ENCODE measurements at regions not wholly inside any gene's neighbourhood (a gene's known extent, or its start where the extent isn't known, plus 50 kb on each side); places are given as distances from the start of the nearest gene placed in this dataset.
"Not testable (repeated sequence)": the region's sequence is repeated elsewhere in the genome, so short reads cannot be mapped to it uniquely, and the experiment has no call there.

DNA sequence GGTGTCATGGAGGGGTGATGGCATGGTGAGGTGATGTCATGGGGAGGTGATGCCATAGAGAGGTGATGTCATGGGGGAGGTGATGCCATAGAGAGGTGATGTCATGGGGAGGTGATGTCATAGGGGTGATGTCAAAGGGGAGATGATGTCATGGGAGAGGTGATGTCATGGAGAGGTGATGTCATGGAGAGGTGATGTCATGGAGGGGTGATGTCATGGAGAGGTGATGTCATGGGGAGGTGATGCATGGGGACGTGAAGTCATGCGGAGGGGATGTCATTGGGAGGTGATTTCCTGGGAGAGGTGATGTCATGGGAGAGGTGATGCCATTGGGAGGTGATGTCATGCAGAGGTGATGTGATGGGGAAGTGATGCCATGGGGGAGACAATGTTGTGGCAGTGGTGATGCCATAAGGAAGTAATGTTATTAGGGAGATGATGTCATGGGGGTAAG, 92.1 kb upstream of the C1orf174 start:
- DNase-seq (ENCODE audit: low read depth in 3 of 3) = peak in 1 of 3 experiments; percentile 4

GRCh38 chr1:3992746-3993145, 92.7 kb upstream of the C1orf174 start:
- no peak for DNase-seq (ENCODE audit: low read depth in 3 of 3)

GRCh38 chr1:3993619-3994375, 93.7 kb upstream of the C1orf174 start:
- DNase-seq (ENCODE audit: low read depth in 3 of 3) = no peak

DNA sequence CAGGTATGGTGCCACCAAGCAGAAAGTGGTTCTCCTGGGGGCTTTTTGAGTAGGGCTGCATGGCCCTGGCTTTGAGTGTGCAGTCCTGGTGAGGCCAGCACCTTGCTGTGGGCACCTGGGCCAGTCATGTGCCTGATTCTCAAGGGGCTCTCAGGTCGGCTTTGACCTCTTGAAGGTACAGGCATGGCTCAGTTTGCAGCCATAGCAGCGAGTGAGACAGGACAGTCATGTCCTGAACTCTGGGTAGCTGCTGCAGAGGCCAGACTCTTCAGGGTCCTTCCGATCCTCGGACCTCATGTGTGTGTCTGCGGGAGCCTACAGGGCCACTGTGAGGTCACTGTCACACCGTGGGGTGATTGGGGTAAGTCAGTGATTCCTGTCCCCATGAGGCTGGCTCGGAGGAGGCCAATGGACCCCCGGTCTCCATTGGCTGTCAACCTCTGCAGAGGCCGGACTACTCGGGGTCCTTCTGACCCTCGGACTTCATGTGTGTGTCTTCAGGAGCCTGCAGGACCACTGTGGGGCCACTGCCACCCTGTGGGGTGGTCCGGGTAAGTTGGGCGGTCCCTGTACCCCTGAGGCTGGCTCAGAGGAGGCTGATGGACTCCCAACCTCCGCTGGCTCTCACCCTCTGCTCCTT, 95.2 kb upstream of the C1orf174 start:
- no peak for DNase-seq (ENCODE audit: low read depth in 3 of 3)

DNA sequence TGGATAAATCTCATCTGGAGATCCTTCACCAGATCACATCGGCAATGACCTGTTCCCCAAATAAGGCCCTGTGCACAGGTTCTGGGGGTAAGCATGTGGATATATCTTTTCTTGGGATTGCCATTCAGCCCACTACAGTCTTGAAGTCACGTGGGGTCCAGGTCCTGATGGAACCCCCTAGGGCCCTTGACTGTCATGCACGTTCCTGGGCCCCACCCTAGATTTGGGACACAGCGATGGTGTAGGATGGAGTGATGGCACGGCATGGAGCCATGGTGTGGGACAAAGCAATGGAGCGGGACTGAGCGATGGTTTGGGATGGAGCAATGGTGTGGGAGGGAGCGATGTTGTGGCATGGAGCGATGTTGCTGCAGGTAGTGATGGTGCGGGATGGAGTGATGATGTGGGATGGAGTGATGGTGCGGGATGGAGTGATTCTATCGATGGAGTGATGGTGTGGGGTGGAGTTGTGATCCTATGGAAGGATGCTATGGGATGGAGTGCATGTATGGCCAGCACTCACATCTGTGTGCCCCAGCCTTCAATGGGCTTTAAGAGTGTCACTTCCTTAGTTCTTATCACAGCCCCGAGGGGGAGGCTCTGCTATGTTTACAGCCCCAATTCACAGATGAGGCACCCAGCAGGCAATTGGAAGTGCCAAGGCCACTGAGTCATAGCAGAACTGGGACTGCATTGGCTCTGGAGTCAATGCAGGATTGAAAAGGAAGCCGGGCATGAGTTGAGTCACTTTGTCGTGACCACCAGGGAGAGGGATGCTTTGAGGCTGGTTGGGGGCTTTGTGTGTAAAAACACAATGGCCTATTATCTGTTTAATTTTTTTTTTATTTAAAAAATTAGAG, 97.0 kb upstream of the C1orf174 start:
- DNase-seq (ENCODE audit: low read depth in 3 of 3) = no peak

GRCh38 chr1:3998086-3998485, 98.0 kb upstream of the C1orf174 start:
- DNase-seq (ENCODE audit: low read depth in 3 of 3) = no peak

- not testable (repeated sequence) for DNase-seq (ENCODE audit: low read depth in 3 of 3)
Observed at GRCh38 chr1:3999514-3999913, 99.4 kb upstream of the C1orf174 start.

GRCh38 chr1:3999941-4000735, 100.1 kb upstream of the C1orf174 start:
- no peak for DNase-seq (ENCODE audit: low read depth in 3 of 3)

DNA sequence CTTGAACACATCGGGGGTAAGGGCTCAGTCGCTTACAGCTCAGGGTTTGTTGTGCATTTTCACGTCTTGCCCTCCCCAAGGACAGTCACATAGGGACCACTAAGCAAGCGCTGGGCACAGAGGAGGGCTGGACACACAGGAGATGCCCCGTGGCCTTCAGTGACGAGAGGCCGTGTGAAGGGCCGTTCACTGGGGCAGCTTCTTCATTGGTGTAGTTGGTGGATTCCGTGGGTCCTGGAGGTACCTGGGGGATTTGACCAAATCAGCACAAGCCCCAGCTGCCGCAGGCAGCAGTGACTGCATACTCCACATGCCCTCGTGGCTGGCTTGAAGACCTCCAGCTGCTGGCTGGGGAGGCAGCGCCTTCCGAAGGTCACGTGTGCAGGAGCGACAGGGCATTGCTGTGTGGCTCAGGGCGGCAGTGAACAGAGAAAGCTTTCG, 100.8 kb upstream of the C1orf174 start:
- DNase-seq (ENCODE audit: low read depth in 3 of 3) = no peak

DNA sequence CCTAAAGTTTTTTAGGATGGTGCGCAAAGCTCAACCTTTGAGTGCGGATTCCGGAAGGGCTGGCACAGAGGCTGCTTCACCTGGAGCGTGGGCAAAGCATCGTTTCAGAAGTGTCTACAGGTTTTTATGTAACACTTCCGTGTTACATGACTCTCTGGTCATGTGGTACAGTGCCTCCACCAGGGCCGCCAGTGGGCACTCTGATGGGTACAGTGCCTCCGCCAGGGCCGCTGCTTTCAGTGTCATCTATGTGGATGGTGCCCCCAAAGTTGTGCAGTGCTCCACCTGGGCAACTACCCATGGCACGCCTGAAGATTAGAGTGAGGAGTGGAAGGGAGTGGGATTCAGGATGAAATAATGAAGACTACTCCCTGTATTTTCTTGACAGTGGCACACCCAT, 101.4 kb upstream of the C1orf174 start:
- no peak for DNase-seq (ENCODE audit: low read depth in 3 of 3)

DNA sequence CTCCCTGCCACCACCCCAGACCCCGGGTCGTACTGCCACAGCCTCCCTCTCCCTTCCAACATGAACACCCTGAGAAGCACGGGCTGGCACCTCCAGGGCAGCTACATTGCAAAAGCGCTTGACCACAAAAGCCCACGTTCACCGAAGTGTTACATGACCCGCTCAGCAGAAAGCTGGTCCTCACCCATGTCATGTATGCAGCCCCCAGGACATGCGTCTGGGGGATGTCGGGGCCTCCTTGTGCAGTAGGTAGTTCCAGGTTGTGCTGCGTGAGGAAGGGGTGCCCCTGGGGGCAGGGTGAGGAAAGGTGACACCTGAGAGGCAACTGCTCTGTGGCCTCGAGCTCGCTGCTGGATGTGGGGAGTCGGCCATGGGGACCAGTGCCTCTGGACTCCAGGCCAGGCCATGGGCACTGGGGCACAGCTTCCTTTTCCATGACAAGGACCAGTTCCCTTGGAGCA, 102.0 kb upstream of the C1orf174 start:
- no peak for DNase-seq (ENCODE audit: low read depth in 3 of 3)

GRCh38 chr1:4002741-4003140, 102.7 kb upstream of the C1orf174 start:
- no peak for DNase-seq (ENCODE audit: low read depth in 3 of 3)

DNA sequence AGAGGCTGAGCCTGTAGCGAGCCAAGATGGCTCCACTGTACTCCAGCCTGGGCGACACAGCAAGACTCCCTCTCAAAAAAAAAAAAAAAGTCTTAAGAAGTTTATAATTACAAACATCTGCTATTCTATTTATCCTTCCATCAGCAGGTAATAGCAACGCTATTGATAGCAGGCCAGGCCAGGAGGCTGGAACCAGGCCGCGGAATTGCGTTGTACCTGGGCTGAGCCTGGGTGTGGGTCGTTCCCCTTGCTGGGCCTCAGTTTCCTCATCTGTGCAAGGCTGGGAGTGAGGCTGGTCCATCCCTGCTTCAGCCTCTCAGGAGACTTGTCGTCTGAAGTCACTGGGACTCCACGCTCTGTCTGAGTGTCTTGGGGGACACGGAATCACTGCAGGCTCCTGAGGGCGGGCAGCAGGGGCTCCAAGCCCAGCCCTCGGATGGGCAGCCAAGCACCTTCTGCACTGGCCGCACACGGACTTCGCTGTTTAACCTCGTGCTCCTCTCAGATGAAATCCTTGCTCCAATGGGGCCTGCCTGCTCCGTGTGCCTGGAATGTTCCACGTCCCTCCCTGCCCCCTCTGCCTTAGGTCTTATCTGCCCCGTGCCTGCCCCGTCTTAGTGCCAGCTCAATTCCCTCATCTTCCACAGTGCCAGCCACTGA, 103.9 kb upstream of the C1orf174 start:
- no peak for DNase-seq (ENCODE audit: low read depth in 3 of 3)

DNA sequence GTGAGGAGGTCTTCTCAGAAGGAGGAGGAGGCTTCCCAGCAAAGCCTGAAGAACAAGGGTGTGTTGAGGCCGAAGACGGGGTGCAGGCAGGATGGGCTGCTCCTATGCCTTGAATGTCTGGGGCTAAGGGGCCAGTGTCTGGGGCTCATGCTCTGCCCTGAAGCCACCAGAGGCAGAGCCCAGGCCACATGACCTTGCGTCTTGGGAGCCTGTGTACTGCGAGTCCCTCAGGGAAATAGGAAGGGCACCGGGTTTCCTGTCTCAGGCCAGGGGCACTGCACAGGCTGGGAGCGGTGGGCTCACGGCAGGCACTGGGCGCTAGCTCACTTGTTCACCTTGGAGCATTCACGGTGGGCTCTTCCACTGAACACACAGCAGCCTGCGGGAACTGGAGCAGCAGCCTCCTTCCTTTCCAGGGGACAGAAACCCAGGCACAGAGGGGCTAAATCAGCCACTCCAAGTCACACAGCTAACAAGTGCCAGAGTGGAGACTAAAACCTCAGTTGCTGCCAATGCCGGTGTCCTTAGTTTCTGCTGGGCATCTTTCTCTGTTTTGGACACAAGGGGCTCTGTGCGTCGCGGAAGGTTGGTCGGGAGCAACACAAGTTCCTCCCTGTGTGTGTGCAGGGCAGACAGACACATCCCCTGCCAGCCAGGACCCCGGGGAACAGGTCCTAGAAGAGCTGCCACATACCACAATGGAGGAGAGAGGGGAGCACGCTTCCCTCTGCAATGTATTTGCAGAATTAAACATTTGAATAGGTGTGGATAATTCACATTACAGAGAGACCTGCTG, 104.8 kb upstream of the C1orf174 start:
- DNase-seq (ENCODE audit: low read depth in 3 of 3) = no peak

- no peak for DNase-seq (ENCODE audit: low read depth in 3 of 3)
Observed at GRCh38 chr1:4005431-4005830, 105.4 kb upstream of the C1orf174 start.

GRCh38 chr1:4006676-4007374, 106.8 kb upstream of the C1orf174 start:
- DNase-seq (ENCODE audit: low read depth in 3 of 3) = no peak

DNA sequence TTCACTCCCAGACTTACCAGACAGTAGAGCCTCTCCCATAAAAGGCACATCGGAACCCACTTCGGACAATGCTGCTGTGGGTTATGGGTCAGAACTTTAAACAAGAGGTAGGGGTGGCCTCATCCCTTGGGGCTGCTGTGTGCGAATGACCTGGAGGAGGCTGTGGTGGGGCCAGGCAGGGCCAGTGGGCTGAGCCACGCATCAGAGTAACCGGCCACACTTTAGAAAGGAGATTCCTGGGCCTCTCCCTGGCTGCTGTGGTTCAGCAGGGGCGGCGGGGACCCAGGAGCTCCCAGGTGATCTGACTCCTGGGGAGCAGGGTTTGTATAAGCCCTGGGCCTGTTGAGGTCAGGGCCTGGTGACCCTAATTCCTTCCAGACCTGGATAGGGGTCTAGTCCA, 110.2 kb upstream of the C1orf174 start:
- DNase-seq (ENCODE audit: low read depth in 3 of 3) = no peak

DNA sequence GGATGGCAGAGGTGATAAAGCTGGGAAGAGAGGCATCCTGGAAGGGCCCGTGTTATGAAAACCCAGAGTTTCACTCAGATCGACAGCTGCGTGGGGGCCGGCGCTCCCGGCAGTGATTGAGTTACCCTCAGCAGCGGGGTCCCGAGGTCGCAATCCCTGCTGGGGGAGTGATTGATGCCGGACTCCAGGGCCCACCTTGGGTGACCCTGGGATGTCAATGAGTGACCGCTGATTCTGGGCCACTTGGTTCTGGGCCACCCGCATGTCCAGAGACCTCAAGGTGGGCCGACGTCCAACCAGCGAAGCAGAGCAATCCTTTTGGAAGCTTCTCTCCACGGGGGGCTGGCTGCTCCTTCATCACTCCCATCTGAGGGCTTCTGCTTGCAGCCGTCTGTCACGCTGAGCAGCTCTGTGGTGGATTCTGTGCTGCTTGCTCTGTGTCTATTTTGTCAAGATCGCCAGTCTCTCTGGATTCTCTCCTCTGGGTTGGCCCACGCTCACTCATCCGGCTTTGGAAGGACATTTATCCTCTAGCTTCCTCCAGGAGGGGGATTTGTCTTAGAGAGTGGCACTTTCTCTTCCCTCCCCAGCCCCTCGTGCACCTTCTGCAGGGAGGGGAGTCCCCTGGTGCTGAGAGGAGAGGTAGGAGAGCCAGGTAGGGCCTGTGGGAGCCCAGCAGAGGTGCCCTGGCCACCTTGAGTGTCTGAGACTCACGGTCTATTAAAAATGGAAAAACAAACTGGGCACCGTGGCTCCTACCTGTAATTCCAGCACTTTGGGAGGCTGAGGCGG, 110.9 kb upstream of the C1orf174 start:
- no peak for DNase-seq (ENCODE audit: low read depth in 3 of 3)

Measured in stimulated activated CD4-positive, alpha-beta T cell treated with anti-CD3 and anti-CD28 coated beads, TNF-alpha, amount 100 ng/mL, for 24 hours (primary cell).